ENCODE measurements at regions not wholly inside any gene's neighbourhood (a gene's known extent, or its start where the extent isn't known, plus 50 kb on each side); places are given as distances from the start of the nearest gene placed in this dataset.
"Not testable (repeated sequence)": the region's sequence is repeated elsewhere in the genome, so short reads cannot be mapped to it uniquely, and the experiment has no call there.

- DNase-seq = no peak
Observed at GRCh38 chr2:154974041-154974440, 275.5 kb downstream of the KCNJ3 start.

DNA sequence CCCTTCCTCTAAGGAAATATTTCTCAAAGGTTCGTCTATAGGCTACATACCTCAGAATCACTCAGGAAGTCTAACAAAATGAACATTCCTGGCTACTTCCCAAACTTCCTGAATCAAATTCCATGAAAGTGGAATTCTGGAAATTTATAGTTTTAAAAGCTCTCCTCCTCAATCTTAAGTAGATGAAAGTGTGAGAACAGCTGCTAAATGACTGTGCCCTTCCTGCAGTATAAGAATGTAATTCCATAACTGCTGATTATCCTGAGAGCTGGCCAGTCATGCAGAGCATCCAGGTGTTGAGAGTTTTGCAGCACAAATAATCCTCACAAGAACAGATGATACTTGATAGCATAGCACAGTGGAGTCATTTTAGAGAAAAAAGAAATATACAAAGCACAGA is 265.0 kb downstream of the KCNJ3 start:
- DNase-seq = peak in 1 of 3 experiments; percentile 32

DNA sequence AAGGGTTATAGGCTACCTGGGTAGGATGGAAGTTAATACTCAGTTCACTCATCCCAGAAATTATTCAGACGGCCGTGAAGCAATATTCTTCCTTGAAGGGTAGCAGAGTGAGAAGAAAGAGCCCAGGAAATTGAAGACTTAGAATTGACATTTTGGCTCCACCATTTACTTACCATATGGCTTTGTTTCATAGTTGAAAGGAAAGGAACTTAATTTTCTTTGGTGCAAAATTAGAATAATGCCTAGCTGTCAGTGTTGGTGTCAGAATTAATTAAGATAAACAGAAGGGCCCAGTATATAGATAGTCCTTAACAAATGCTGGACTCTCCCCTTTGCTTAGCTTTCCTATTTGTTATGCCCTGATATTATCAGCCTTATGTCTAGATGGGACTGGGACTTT is 263.2 kb downstream of the KCNJ3 start:
- DNase-seq = no peak

DNA sequence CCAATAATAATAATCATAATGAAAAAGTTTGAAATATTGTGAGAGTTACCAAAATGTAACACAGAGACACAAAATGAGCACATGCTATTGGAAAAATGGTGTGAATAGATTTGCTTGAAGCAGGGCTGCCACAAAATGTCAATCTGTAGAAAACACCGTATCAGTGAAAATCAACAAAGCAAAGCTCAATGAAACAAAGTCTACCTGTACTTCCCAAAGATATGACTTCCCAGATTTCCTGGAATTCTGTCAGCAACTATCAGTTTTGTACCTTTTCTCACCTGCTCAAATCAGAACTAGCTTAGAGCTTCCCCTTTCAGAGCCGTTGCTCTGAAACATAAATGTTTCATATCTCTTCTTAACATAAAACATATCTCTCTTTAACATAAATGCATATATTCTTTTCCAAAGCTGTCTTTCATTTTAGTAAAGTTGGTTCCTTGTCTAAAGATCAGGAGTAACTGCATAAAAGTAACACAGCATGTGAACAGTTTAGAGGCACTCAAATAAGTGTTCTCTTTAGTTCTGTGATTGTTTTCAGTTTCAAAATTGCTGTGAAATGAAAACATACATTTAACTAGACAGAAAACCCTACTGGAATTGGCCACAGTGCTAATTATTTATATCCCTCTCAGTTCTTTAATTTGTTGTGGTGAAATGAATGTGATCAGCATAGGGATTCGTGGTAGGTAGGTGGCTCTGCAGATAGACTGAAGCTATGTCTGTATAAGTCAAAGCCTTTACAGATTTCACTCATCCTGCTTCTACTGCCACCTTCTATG is 262.5 kb downstream of the KCNJ3 start:
- DNase-seq = no peak

- peak in 2 of 3 experiments; percentile 35 to 82 for DNase-seq
Observed at GRCh38 chr2:154952346-154952980, 254.0 kb downstream of the KCNJ3 start.

- not testable (repeated sequence) for DNase-seq
Observed at GRCh38 chr2:154947416-154947815, 248.9 kb downstream of the KCNJ3 start.

GRCh38 chr2:154945984-154946383 is 247.5 kb downstream of the KCNJ3 start:
- DNase-seq = peak in 1 of 3 experiments; percentile 17

GRCh38 chr2:154941379-154941778 is 242.9 kb downstream of the KCNJ3 start:
- DNase-seq = no peak

DNA sequence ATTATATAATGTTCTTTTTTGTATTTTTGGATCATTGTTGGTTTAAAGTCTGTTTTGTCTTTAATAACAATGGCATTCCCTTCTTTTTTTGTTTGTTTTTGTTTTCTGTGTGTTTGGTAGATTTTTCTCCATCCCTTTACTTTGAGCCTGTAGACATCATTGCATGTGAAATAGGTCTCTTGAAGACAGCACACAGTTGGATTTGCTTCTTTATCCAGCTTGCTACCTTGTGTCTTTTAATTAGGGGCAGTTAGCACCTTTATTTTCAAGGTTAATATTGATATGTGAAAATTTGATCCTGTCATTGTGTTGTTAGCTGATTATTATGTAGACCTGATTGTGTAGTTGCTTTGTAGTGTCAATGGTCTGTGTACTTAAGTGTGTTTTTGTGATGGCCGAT is 235.7 kb downstream of the KCNJ3 start:
- no peak for DNase-seq

DNA sequence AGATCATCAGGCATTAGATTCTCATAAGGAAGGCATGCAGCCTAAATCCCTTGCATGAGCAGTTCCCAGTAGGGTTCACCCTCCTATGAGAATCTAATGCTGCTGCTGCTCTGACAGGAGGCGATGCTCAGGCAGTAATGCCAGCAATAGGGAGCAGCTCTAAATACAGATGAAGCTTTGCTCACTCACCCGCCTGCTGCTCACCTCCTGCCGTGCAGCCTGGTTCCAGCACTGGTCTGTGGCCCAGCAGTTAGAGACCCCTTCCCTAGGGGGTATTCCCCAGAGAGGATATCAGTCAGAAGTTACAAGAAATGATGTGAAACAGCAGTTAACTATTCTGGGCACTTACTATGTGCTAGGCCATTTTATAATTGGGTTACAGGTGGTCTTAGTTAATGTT is 226.0 kb downstream of the KCNJ3 start:
- DNase-seq = no peak

DNA sequence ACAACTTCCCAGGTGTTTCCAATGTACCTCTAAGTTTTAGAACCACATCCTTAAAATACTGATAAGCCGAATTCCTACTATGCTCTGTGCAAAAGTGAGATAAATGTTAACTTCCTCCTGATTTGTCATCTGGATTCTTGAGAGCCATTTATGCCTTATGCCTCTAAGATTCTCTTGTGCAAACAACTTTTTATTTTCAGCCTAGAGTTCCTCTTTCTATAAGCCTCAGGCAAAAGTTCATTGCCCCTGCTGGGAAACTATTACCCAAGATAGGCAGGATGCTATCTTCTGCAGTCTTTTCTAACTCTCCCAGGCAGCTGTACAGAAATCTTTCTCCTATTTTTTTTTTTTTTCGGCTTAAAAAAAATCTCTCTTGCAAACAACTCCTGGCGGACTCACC is 216.1 kb downstream of the KCNJ3 start:
- no peak for DNase-seq

DNA sequence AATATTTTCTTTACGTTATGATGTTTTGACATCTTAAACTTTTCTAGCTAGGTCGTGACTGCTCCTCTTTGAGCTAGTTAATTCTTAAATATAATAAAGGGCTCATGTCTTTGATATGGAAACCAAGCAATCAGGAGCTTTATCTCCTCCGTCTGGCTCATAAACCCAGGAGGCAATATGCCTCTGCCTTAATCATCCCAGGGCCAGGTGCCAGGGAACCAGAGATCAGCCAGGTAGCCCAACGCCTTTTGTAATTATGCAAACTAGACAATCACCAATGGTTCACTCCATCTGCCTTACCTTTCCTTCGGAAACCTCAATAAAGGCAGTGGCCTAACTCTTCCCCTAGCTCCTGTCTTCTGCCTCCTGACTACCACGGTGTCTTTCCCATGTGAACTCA is 213.7 kb downstream of the KCNJ3 start:
- peak in 2 of 3 experiments; percentile 3 to 62 for DNase-seq

- peak in 1 of 3 experiments; percentile 54 for DNase-seq
Observed at GRCh38 chr2:154911729-154912128, 213.2 kb downstream of the KCNJ3 start.

GRCh38 chr2:154910701-154911100 is 212.2 kb downstream of the KCNJ3 start:
- no peak for DNase-seq

DNA sequence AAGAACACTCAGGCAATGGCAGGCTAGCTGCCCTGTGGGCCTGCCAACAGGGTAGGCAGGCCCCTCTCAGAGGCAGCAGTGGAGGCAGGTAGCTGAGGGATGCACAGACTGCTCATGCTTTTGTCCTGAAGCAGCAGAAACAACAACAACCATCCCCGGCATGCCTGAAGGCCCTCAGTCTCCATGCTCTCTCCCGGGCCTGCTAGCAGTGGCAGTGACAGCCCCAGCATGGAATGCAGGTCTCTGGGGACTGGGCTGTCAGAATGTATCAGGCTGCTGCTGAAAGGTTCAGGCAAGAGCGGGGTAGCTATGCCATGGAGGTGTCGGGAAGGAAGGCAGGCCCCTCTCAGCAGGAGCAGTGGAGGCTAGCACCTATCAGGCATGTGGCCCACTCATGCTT is 209.8 kb downstream of the KCNJ3 start:
- DNase-seq = no peak

All from NCI-H1417 (cell line).